CD14-positive monocyte (primary cell): ENCODE measurements at regions not wholly inside any gene's neighbourhood (a gene's known extent, or its start where the extent isn't known, plus 50 kb on each side); places are given as distances from the start of the nearest gene placed in this dataset.

Experiments
- DNase-seq, 3 donors: peaks; one replicate each; pipeline ENCODE4 v3.0.0-alpha.2; 2011 to 2022
- H2AFZ ChIP-seq: 2 replicates; pipeline ENCODE4 v1.6.0; 2012; ENCODE audit warnings: mild to moderate bottlenecking, low read depth, low read length, inconsistent platforms; ENCODE audit not compliant: insufficient read depth, poor library complexity, severe bottlenecking
- H3K27ac ChIP-seq, 2 donors: 1 replicate in 1 of 2; 2 replicates in 1 of 2; pipeline ENCODE4 v1.5.1; 2012 to 2013; ENCODE audit warnings: low read length in 2 of 2, control low read depth in 1 of 2, inconsistent platforms in 1 of 2, low read depth in 1 of 2, mild to moderate bottlenecking in 1 of 2
- H3K27me3 ChIP-seq, 2 donors: one replicate each; pipeline versions ENCODE4 v1.6.0 to v1.6.1; 2011 to 2013; ENCODE audit warnings: low read length in 2 of 2; ENCODE audit not compliant: control insufficient read depth in 2 of 2, insufficient read depth in 2 of 2
- H3K36me3 ChIP-seq, 2 donors: replicated peaks in 1 of 2; 1 replicate in 1 of 2; 2 replicates in 1 of 2; pipeline versions ENCODE4 v1.5.1 to v1.6.1; 2012 to 2013; ENCODE audit warnings: low read length in 2 of 2, control low read depth in 1 of 2, inconsistent platforms in 1 of 2, mild to moderate bottlenecking in 1 of 2; ENCODE audit not compliant: insufficient read depth in 2 of 2, control insufficient read depth in 1 of 2
- H3K4me1 ChIP-seq, 2 donors: 1 replicate in 1 of 2; 2 replicates in 1 of 2; pipeline versions ENCODE4 v1.5.1 to v1.6.1; 2012 to 2013; ENCODE audit warnings: low read length in 2 of 2, control low read depth in 1 of 2, inconsistent platforms in 1 of 2, mild to moderate bottlenecking in 1 of 2, moderate library complexity in 1 of 2; ENCODE audit not compliant: insufficient read depth in 2 of 2, control insufficient read depth in 1 of 2
- H3K4me2 ChIP-seq: replicated peaks from 2 replicates; pipeline ENCODE3; 2012; ENCODE audit warnings: low read length, moderate library complexity, mild to moderate bottlenecking; ENCODE audit not compliant: poor library complexity, severe bottlenecking; ENCODE audit errors: extremely low read depth
- H3K4me3 ChIP-seq, 3 experiments: fragments of 200-600 bp in 1 of 3; sonication (generic) in 1 of 3; replicated peaks in 1 of 3; 1 replicate in 2 of 3; 2 replicates in 1 of 3; pipeline ENCODE4 v1.5.1; 2011 to 2013; ENCODE audit warnings: low read length in 3 of 3, mild to moderate bottlenecking in 3 of 3, control low read depth in 2 of 3, low read depth in 2 of 3, inconsistent platforms in 1 of 3, moderate library complexity in 1 of 3
- H3K79me2 ChIP-seq: 2 replicates; pipeline ENCODE4 v1.6.0; 2012; ENCODE audit warnings: mild to moderate bottlenecking, control low read depth, inconsistent platforms, low read length, moderate library complexity; ENCODE audit not compliant: insufficient read depth
- H3K9ac ChIP-seq: 2 replicates; pipeline ENCODE4 v1.6.0; 2017; ENCODE audit warnings: low read length, mild to moderate bottlenecking; ENCODE audit not compliant: insufficient read depth, poor library complexity, severe bottlenecking
- H3K9me3 ChIP-seq, 2 donors: replicated peaks in 1 of 2; 1 replicate in 1 of 2; 2 replicates in 1 of 2; pipeline versions ENCODE4 v1.5.1 to v1.6.1; 2012 to 2013; ENCODE audit warnings: low read length in 2 of 2, control low read depth in 1 of 2; ENCODE audit not compliant: control insufficient read depth in 1 of 2, insufficient read depth in 1 of 2
- H4K20me1 ChIP-seq: 2 replicates; pipeline ENCODE4 v1.6.0; 2012; ENCODE audit warnings: mild to moderate bottlenecking, low read length, control low read depth, moderate library complexity; ENCODE audit not compliant: insufficient read depth
- H3K27ac Mint-ChIP-seq, 7 donors: one replicate each; pipeline ENCODE4 v1.8.0; 2020; ENCODE audit warnings: mild to moderate bottlenecking in 7 of 7, mixed read lengths in 7 of 7, moderate library complexity in 6 of 7, inconsistent platforms in 2 of 7
- H3K27me3 Mint-ChIP-seq, 3 donors: one replicate each; pipeline ENCODE4 v1.8.0; 2021 to 2022; ENCODE audit warnings: low read depth in 3 of 3, mild to moderate bottlenecking in 3 of 3, mixed read lengths in 3 of 3, moderate library complexity in 3 of 3, inconsistent platforms in 1 of 3
- H3K36me3 Mint-ChIP-seq, 2 donors: one replicate each; pipeline ENCODE4 v1.8.0; 2020; ENCODE audit warnings: mixed read lengths in 2 of 2, inconsistent platforms in 1 of 2, mild to moderate bottlenecking in 1 of 2
- H3K4me1 Mint-ChIP-seq: one replicate; pipeline ENCODE4 v1.8.0; 2020; ENCODE audit warnings: mild to moderate bottlenecking, mixed read lengths
- H3K4me3 Mint-ChIP-seq, 2 donors: one replicate each; pipeline ENCODE4 v1.8.0; 2020; ENCODE audit warnings: mild to moderate bottlenecking in 2 of 2, mixed read lengths in 2 of 2, moderate library complexity in 1 of 2
- H3K9me3 Mint-ChIP-seq, 7 donors: one replicate each; pipeline ENCODE4 v1.8.0; 2020 to 2022; ENCODE audit warnings: mixed read lengths in 7 of 7, mild to moderate bottlenecking in 6 of 7, moderate library complexity in 6 of 7, inconsistent platforms in 2 of 7
- WGBS: methylation state at CpG from one replicate; pipeline ENCODE4 v1.1.5; 2013; ENCODE audit warnings: missing lambda C conversion rate; ENCODE audit not compliant: insufficient coverage; 5-methylcytosine and 5-hydroxymethylcytosine counted together
- intact Hi-C, 2 donors: fragments of 100-400 bp; cut with micrococcal nuclease; formaldehyde crosslinking; loops; one replicate each; pipeline versions ENCODE4 v1.15.0 to v1.15.1; 2023
- TF ChIP-seq, protein P1 (sequence below): fragments of 200-600 bp; IDR thresholded peaks from one replicate; pipeline ENCODE4 v1.8.0; 2022; ENCODE audit warnings: antibody characterized with exemption, mild to moderate bottlenecking

DNA sequence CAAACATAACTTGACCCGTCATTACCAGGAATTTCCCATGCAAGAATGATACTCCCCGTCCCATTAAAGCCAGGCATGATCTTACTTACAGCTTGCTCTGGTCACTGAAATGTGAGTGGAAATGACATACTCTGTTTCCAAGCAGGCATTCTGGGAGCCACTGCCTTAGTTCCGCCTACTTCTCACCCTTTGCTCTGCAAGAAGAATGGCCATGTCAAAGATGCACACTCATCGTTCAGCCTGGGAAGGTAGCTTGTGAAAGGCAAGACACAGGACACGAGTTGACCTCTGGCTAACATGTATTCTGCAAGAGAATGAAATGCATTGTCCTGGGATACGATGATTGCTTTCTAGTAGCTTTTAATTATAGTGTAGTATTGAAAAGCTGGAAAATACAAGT is 1144.4 kb downstream of the NLGN4X start:
- TF ChIP-seq, protein P1, sequence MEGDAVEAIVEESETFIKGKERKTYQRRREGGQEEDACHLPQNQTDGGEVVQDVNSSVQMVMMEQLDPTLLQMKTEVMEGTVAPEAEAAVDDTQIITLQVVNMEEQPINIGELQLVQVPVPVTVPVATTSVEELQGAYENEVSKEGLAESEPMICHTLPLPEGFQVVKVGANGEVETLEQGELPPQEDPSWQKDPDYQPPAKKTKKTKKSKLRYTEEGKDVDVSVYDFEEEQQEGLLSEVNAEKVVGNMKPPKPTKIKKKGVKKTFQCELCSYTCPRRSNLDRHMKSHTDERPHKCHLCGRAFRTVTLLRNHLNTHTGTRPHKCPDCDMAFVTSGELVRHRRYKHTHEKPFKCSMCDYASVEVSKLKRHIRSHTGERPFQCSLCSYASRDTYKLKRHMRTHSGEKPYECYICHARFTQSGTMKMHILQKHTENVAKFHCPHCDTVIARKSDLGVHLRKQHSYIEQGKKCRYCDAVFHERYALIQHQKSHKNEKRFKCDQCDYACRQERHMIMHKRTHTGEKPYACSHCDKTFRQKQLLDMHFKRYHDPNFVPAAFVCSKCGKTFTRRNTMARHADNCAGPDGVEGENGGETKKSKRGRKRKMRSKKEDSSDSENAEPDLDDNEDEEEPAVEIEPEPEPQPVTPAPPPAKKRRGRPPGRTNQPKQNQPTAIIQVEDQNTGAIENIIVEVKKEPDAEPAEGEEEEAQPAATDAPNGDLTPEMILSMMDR: no peak
- H3K4me3 Mint-ChIP-seq: no peak overlapping the region
- no peak overlapping the region for H3K4me3 ChIP-seq
- H3K4me2 ChIP-seq: no peak overlapping the region
- no peak overlapping the region for H3K27ac ChIP-seq
- no peak for DNase-seq
- H3K36me3 ChIP-seq: no peaks in the 10 kb centered on the region
- no peaks in the 10 kb centered on the region for H4K20me1 ChIP-seq
- no CpG with 5 or more reads among the region's 6 CpGs for WGBS
- H3K79me2 ChIP-seq: no peaks in the 10 kb centered on the region
- intact Hi-C loops: no loop called here
- H3K27me3 Mint-ChIP-seq: peaks cover 0 to 3% (median 0%) of the 10 kb centered on the region in 3 donors
- no peak overlapping the region for H2AFZ ChIP-seq
- H3K9me3 Mint-ChIP-seq: peaks cover 0 to 12% (median 1%) of the 10 kb centered on the region in 7 donors
- no peaks in the 10 kb centered on the region for H3K9me3 ChIP-seq
- no peaks in the 10 kb centered on the region for H3K27me3 ChIP-seq
- H3K9ac ChIP-seq: no peak overlapping the region
- H3K27ac Mint-ChIP-seq: no peak overlapping the region
- no peaks in the 10 kb centered on the region for H3K4me1 ChIP-seq
- no peaks in the 10 kb centered on the region for H3K36me3 Mint-ChIP-seq
- peaks cover 2% of the 10 kb centered on the region for H3K4me1 Mint-ChIP-seq

DNA sequence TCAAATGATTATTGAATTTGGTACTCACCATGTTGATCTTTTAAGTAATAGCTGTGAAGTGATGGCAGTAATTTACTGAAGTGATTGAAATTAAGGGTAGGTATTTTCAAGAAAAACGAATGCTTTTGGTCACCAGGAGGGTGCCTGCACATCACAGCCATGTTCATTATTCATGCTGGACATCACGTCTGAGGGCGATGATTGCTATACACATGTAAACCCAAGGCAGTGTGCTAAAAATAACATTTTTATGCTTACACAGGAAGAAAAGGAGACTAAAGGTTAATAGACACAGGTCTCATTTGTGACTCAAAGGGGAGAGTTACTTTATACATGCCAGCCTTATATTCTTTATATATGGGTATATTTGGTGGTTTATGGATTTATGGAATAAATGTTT is 1146.0 kb downstream of the NLGN4X start:
- Histone ChIP-seq H3K9ac (no peak overlapping the region), H3K36me3 (no peaks in the 10 kb centered on the region), H3K9me3 (no peaks in the 10 kb centered on the region), H3K4me2 (no peak overlapping the region), H3K27ac (no peak overlapping the region), H3K27me3 (no peaks in the 10 kb centered on the region), H2AFZ (no peak overlapping the region), H3K79me2 (no peaks in the 10 kb centered on the region), H3K4me1 (no peaks in the 10 kb centered on the region), H4K20me1 (no peaks in the 10 kb centered on the region), H3K4me3 (no peak overlapping the region)
- Mint-ChIP-seq H3K4me1 (peaks cover 2% of the 10 kb centered on the region), H3K27ac (no peak overlapping the region), H3K9me3 (peaks cover 0 to 14% (median 2%) of the 10 kb centered on the region in 7 donors), H3K4me3 (no peak overlapping the region), H3K27me3 (peaks cover 0 to 3% (median 0%) of the 10 kb centered on the region in 3 donors), H3K36me3 (no peaks in the 10 kb centered on the region)
- DNase-seq: no peak
- no CpG with 5 or more reads among the region's 3 CpGs for WGBS
- TF ChIP-seq, protein P1: no peak
- intact Hi-C loops: no loop called here
